ENCODE measurements at regions not wholly inside any gene's neighbourhood (a gene's known extent, or its start where the extent isn't known, plus 50 kb on each side); places are given as distances from the start of the nearest gene placed in this dataset.

DNA sequence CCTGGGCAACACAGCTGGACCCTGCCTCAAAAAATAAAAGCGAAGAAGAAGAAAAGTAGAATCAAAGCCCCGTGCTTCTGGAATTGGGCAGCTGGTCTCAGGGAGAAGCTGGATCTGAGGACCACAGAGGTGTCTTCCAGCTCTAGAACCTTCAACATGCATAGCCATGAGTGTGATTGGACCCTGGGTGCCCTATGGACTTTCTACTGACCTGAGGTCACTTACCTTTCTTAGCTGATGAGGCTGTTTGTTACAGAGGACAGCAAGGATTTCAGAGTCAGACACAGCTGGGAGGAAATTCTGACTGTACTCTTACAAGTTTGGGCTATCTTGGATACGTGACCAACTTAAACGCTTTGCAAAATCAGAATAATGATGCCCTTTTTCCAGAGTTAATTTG is 82.4 kb upstream of the GATA6 start:
- no CpG with 5 or more reads among the region's 4 CpGs for WGBS, 2 experiments (ENCODE audit: extremely low coverage in 2 of 2, insufficient read length in 1 of 2)
- in situ Hi-C loops (cut with MboI; ENCODE audit: low sequenced_read_pairs) (no loop called here), intact Hi-C loops (cut with micrococcal nuclease) (no loop called here), dilution Hi-C loops (cut with HindIII; ENCODE audit: low sequenced_read_pairs, unreplicated experiment) (no loop called here)
- no peak overlapping the region for H4K8ac ChIP-seq (ENCODE audit: low read depth in 2 of 2, low read length in 2 of 2)
- H3K56ac ChIP-seq (ENCODE audit: extremely low read depth, insufficient read depth, low read length): no peak overlapping the region
- peaks cover 23% of the 10 kb centered on the region for H3K27me3 ChIP-seq (ENCODE audit: control insufficient read depth, insufficient read depth, low read length)
- 0 out of 2 replicates have a peak, but pooled peaks cover 2% of the 10 kb centered on the region for H3K9me3 ChIP-seq (ENCODE audit: control insufficient read depth, insufficient read depth, low read length)
- H3K9ac ChIP-seq (ENCODE audit: low read depth, low read length): no peak overlapping the region
- no peak overlapping the region for H3K27ac ChIP-seq (ENCODE audit: insufficient read depth, low read length)
- H2AK9ac ChIP-seq (replicated peaks; ENCODE audit: low read depth, low read length, poor library complexity): no peak overlapping the region
- no peak overlapping the region for H3K23ac ChIP-seq (ENCODE audit: low read depth, low read length)
- no peak overlapping the region for H2AFZ ChIP-seq (replicated peaks; ENCODE audit: low read length, poor library complexity)
- H3K18ac ChIP-seq (ENCODE audit: low read depth, low read length): no peak overlapping the region
- H3K4me3 ChIP-seq (ENCODE audit: insufficient read depth, low read depth, low read length): no peak overlapping the region
- no peak for ATAC-seq (ENCODE audit: low read depth)
- ChIA-PET POLR2A (ENCODE audit: unreplicated experiment) (no interaction called here), CTCF (no interaction called here)
- no peak overlapping the region for H2BK120ac ChIP-seq (ENCODE audit: low read depth, low read length)
- H3K36me3 ChIP-seq (ENCODE audit: control insufficient read depth, insufficient read depth, low read length): no peaks in the 10 kb centered on the region
- no peak overlapping the region for H3K14ac ChIP-seq (replicated peaks; ENCODE audit: low read depth, low read length)
- no TSS peak for BruUV-seq (replicated peaks)
- no peaks in the 10 kb centered on the region for H3K9me1 ChIP-seq (ENCODE audit: insufficient read depth, low read length)
- no peaks in the 10 kb centered on the region for H4K20me1 ChIP-seq (ENCODE audit: insufficient read depth, low read length)
- H3K79me1 ChIP-seq (ENCODE audit: low read depth in 1 of 2, low read length in 2 of 2): no peaks in the 10 kb centered on the region
- no peak overlapping the region for H2BK20ac ChIP-seq (ENCODE audit: low read depth, low read length)
- H3K4ac ChIP-seq (ENCODE audit: low read depth, low read length): no peak overlapping the region
- H3K4me1 ChIP-seq (ENCODE audit: control insufficient read depth, insufficient read depth, low read length): no peaks in the 10 kb centered on the region
- H2BK15ac ChIP-seq (ENCODE audit: low read depth, low read length): no peak overlapping the region
- H3K4me2 ChIP-seq (ENCODE audit: low read depth, low read length): no peak overlapping the region
- no peak overlapping the region for H4K5ac ChIP-seq (ENCODE audit: low read depth, low read length)
- no peak overlapping the region for H4K91ac ChIP-seq (ENCODE audit: insufficient read depth, low read depth, low read length)
- H2BK5ac ChIP-seq (ENCODE audit: low read depth, low read length, poor library complexity, severe bottlenecking): no peak overlapping the region
- TF ChIP-seq CEBPB (IDR thresholded peaks at IDR 0.05; ENCODE audit: low read depth, low read length) (no peak), MXI1 (IDR thresholded peaks at IDR 0.05; ENCODE audit: borderline replicate concordance, low read depth, low read length) (no peak), RAD21 (IDR thresholded peaks at IDR 0.05; ENCODE audit: low read length) (no peak), RCOR1 (IDR thresholded peaks at IDR 0.05; ENCODE audit: insufficient replicate concordance, low read length) (no peak), RFX5 (IDR thresholded peaks at IDR 0.05; ENCODE audit: low read depth, low read length) (no peak), FOS (IDR thresholded peaks at IDR 0.05; ENCODE audit: low read depth, low read length) (no peak), MAZ (IDR thresholded peaks at IDR 0.05; ENCODE audit: borderline replicate concordance, low read depth, low read length) (no peak), MAFK (IDR thresholded peaks at IDR 0.05; ENCODE audit: low read depth, low read length) (no peak), BHLHE40 (IDR thresholded peaks at IDR 0.05; ENCODE audit: low read depth, low read length) (no peak), CHD1 (IDR thresholded peaks at IDR 0.05; ENCODE audit: low read depth, low read length) (no peak), NFE2L2 (IDR thresholded peaks at IDR 0.05; ENCODE audit: low read depth, low read length) (no peak), POLR2A (IDR thresholded peaks at IDR 0.05; ENCODE audit: low read depth, low read length) (no peak)
- TF ChIP-seq, protein P1, sequence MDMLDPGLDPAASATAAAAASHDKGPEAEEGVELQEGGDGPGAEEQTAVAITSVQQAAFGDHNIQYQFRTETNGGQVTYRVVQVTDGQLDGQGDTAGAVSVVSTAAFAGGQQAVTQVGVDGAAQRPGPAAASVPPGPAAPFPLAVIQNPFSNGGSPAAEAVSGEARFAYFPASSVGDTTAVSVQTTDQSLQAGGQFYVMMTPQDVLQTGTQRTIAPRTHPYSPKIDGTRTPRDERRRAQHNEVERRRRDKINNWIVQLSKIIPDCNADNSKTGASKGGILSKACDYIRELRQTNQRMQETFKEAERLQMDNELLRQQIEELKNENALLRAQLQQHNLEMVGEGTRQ (IDR thresholded peaks at IDR 0.05; ENCODE audit: low read depth, low read length): no peak
- TF ChIP-seq, protein P2, sequence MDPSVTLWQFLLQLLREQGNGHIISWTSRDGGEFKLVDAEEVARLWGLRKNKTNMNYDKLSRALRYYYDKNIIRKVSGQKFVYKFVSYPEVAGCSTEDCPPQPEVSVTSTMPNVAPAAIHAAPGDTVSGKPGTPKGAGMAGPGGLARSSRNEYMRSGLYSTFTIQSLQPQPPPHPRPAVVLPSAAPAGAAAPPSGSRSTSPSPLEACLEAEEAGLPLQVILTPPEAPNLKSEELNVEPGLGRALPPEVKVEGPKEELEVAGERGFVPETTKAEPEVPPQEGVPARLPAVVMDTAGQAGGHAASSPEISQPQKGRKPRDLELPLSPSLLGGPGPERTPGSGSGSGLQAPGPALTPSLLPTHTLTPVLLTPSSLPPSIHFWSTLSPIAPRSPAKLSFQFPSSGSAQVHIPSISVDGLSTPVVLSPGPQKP (IDR thresholded peaks at IDR 0.05; ENCODE audit: borderline replicate concordance, low read depth, low read length): no peak
- TF ChIP-seq, protein P3, sequence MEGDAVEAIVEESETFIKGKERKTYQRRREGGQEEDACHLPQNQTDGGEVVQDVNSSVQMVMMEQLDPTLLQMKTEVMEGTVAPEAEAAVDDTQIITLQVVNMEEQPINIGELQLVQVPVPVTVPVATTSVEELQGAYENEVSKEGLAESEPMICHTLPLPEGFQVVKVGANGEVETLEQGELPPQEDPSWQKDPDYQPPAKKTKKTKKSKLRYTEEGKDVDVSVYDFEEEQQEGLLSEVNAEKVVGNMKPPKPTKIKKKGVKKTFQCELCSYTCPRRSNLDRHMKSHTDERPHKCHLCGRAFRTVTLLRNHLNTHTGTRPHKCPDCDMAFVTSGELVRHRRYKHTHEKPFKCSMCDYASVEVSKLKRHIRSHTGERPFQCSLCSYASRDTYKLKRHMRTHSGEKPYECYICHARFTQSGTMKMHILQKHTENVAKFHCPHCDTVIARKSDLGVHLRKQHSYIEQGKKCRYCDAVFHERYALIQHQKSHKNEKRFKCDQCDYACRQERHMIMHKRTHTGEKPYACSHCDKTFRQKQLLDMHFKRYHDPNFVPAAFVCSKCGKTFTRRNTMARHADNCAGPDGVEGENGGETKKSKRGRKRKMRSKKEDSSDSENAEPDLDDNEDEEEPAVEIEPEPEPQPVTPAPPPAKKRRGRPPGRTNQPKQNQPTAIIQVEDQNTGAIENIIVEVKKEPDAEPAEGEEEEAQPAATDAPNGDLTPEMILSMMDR (conservative IDR thresholded peaks at IDR 0.05; ENCODE audit: low read depth, low read length): no peak
- DNase-seq: no peak
- H2AK5ac ChIP-seq (ENCODE audit: low read depth, low read length): no peak overlapping the region

Measured in IMR-90 (cell line).